SK-N-MC (cell line): ENCODE measurements at regions not wholly inside any gene's neighbourhood (a gene's known extent, or its start where the extent isn't known, plus 50 kb on each side); places are given as distances from the start of the nearest gene placed in this dataset.

Experiments used
- DNase-seq: peaks from one replicate; pipeline ENCODE4 v3.0.0-alpha.2; 2011; ENCODE audit warnings: low read depth, low spot score
- H3K27ac ChIP-seq: fragments of 200-600 bp; sonication (generic); 2 replicates; pipeline ENCODE4 v1.5.1; 2016; ENCODE audit warnings: mixed run types
- H3K36me3 ChIP-seq: fragments of 200-600 bp; sonication (generic); 2 replicates; pipeline ENCODE4 v1.6.1; 2017; ENCODE audit warnings: antibody characterized with exemption, low read length, mixed read lengths; ENCODE audit not compliant: insufficient read depth
- H3K4me3 ChIP-seq: fragments of 200-600 bp; sonication (generic); 2 replicates; pipeline ENCODE4 v1.5.1; 2016
- H3K9ac ChIP-seq: fragments of 200-600 bp; sonication (generic); 2 replicates; pipeline ENCODE4 v1.8.0; 2017; ENCODE audit warnings: mixed run types, mixed read lengths; ENCODE audit not compliant: insufficient read length
- H3K9me3 ChIP-seq: fragments of 200-600 bp; sonication (generic); 2 replicates; pipeline ENCODE4 v1.6.1; 2017; ENCODE audit warnings: low read depth, mild to moderate bottlenecking, antibody characterized with exemption, low read length, moderate library complexity, mixed read lengths
- EZH2 ChIP-seq: fragments of 200-600 bp; sonication (generic); IDR thresholded peaks from one replicate; pipeline ENCODE4 v1.6.1; 2017; ENCODE audit warnings: antibody characterized with exemption
- FOXP2 ChIP-seq: optimal IDR thresholded peaks from 2 replicates; pipeline ENCODE3; 2011; ENCODE audit warnings: mild to moderate bottlenecking, moderate library complexity; ENCODE audit not compliant: insufficient read depth; ENCODE audit errors: extremely low read length, control extremely low read depth
- POLR2AphosphoS5 ChIP-seq: IDR thresholded peaks from 2 replicates; pipeline ENCODE4 v1.6.1; 2012; ENCODE audit warnings: mild to moderate bottlenecking, low read depth, low read length, borderline replicate concordance

DNA sequence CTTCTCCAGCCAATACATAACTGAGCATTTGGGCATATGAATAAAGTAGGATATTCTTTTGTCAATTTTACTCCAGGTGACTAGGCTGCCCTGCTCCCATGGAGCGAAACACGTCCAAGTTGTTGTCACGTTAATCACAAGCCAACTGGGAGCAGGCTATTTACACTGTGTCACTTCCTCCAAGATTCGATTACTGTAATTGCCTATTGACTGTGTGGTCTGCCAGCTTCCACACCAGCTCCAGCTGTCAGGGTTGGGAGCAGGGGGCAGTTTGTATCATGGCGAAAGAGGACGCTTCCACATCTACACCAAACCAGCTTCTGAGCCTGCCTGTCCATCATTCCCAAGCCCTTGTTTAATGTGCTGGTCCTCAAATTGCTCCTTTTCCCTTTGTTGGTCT, 89.2 kb upstream of the RORA start:
- no peak for TF ChIP-seq FOXP2
- TF ChIP-seq EZH2: no peak
- no peak for TF ChIP-seq POLR2AphosphoS5
- Histone ChIP-seq H3K9me3 (no peaks in the 10 kb centered on the region), H3K27ac (no peak overlapping the region), H3K9ac (no peak overlapping the region), H3K36me3 (no peaks in the 10 kb centered on the region), H3K4me3 (no peak overlapping the region)
- no peak for DNase-seq

DNA sequence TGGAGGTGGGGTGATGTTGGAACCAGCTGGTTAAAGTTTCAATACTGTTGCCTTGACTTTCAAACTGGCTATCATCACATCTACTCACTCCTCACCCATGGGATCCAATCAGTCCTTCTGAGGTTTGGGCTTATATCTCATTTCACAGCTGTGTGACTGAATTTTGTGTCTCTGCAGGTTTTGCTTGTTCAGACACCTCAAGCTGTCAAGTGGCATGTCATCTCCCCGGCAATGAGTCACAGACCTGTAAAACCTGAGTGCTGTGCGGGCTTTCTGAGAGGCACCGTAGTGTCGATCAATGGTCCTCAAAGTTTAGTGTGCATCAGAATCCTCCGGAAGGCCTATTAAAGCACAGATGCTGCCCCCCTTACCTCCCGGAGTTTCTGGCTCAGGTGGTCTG, 86.4 kb upstream of the RORA start:
- Histone ChIP-seq H3K36me3 (no peaks in the 10 kb centered on the region), H3K4me3 (no peak overlapping the region), H3K9me3 (no peaks in the 10 kb centered on the region), H3K9ac (no peak overlapping the region), H3K27ac (no peak overlapping the region)
- TF ChIP-seq POLR2AphosphoS5 (no peak), FOXP2 (no peak), EZH2 (no peak)
- no peak for DNase-seq

DNA sequence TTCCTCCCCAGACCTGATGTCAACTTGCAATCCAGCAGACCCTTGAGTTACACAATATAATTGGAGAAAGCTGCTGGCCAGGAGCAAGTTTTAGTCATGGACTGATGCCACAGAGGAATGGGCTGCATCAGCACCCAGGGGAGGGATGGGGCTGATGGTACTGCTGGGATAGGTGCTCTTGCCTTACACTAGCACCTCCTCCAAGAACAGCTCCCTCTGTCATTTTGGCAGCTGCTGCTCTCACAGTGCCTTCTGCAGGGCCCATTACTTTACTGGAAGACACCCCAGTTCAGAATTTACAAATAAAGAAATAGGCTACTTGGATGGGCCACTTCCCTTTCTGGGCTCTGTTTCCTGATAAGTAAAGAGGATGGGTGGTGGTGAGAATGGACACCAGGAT, 85.3 kb upstream of the RORA start:
- Histone ChIP-seq H3K27ac (no peak overlapping the region), H3K9me3 (no peaks in the 10 kb centered on the region), H3K36me3 (no peaks in the 10 kb centered on the region), H3K4me3 (no peak overlapping the region), H3K9ac (no peak overlapping the region)
- TF ChIP-seq FOXP2: no peak
- no peak for TF ChIP-seq POLR2AphosphoS5
- TF ChIP-seq EZH2: no peak
- no peak for DNase-seq

DNA sequence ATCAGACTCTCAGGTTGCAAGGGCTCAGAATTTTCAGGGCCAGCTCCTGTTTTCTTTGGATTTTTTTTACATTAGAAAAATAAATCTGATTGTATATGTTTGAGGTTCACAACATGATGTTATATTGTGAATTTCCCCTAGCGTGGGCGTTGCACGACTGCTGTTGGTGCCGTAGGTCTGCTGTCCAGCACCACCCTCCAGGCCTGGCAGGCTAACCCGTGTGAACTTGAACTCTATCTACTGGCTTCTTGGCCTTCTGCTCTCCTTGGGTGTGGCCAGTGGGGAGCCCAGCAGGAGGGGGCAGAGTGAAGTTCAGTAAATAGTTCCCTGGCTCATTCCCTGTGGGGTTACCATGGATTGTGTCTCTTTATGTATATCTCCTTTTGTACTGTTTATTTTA, 80.5 kb upstream of the RORA start:
- H3K9ac ChIP-seq: no peak overlapping the region
- no peak for TF ChIP-seq EZH2
- TF ChIP-seq POLR2AphosphoS5: no peak
- TF ChIP-seq FOXP2: no peak
- no peak for DNase-seq
- no peaks in the 10 kb centered on the region for H3K36me3 ChIP-seq
- H3K27ac ChIP-seq: no peak overlapping the region
- H3K9me3 ChIP-seq: no peaks in the 10 kb centered on the region
- H3K4me3 ChIP-seq: no peak overlapping the region

DNA sequence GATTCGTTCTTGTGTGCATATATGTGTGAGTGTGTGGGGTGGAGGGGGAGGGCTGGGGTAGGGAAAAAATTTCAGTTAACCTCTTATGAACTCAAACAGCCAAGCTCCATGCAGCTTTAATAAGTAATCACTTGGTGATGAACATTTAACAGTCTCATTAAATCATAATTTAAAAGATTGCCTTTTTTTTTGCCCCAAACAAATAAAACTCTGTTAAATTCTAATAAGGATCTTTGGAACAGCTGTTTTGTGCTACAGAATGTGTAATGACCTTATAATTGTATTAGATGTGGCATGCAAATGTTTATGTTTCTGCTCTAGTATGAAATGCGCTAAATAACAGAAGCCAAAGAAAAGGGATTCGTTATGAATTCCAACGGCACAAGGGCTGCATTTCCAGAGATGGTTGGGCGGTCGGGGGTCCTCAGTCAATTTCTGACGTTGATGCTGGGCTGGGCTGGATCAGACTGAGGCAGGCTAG, 80.0 kb upstream of the RORA start:
- no peak for DNase-seq
- Histone ChIP-seq H3K9me3 (no peaks in the 10 kb centered on the region), H3K27ac (no peak overlapping the region), H3K36me3 (no peaks in the 10 kb centered on the region), H3K4me3 (no peak overlapping the region), H3K9ac (no peak overlapping the region)
- TF ChIP-seq POLR2AphosphoS5: no peak
- no peak for TF ChIP-seq EZH2
- no peak for TF ChIP-seq FOXP2

DNA sequence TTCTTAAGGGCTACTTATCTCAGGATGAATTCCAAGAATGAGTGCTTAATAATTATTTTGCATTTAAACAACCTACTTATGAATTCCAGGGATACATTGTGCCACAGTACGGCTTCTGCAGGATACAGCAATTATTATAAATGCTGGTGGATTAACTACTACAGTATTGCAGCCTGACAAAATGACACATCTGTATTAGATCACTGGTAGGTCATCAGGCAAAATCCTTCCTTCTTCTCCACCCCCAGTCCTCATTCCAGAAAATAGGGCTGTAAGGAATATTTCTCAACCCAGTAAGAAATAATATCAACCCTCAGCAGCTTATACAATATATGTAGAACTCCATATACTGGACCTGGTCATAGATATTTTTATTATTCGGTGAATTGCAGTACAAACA, 79.3 kb upstream of the RORA start:
- H3K36me3 ChIP-seq: no peaks in the 10 kb centered on the region
- no peak for DNase-seq
- no peak overlapping the region for H3K4me3 ChIP-seq
- H3K27ac ChIP-seq: no peak overlapping the region
- H3K9ac ChIP-seq: no peak overlapping the region
- no peaks in the 10 kb centered on the region for H3K9me3 ChIP-seq
- TF ChIP-seq FOXP2 (no peak), EZH2 (no peak), POLR2AphosphoS5 (no peak)

DNA sequence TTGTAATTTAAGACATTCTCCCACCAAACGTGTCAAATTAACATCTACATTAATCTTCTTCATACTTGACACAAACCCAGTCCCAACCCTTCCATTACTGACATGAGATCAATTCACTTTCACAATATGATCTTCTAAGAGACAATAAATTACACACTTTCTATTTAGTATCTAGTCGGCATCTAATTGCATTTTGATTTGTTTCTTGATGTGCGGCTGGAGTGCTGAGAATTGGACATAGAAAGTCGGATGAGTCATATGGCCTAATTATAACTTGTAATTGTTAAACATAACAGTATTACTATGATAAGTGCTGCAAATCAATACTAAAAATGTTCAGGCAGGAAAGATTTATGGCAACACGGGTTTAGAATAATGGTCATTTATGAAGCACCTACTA, 78.4 kb upstream of the RORA start:
- Histone ChIP-seq H3K27ac (no peak overlapping the region), H3K4me3 (no peak overlapping the region), H3K36me3 (no peaks in the 10 kb centered on the region), H3K9ac (no peak overlapping the region), H3K9me3 (no peaks in the 10 kb centered on the region)
- no peak for TF ChIP-seq POLR2AphosphoS5
- no peak for TF ChIP-seq FOXP2
- no peak for TF ChIP-seq EZH2
- no peak for DNase-seq

DNA sequence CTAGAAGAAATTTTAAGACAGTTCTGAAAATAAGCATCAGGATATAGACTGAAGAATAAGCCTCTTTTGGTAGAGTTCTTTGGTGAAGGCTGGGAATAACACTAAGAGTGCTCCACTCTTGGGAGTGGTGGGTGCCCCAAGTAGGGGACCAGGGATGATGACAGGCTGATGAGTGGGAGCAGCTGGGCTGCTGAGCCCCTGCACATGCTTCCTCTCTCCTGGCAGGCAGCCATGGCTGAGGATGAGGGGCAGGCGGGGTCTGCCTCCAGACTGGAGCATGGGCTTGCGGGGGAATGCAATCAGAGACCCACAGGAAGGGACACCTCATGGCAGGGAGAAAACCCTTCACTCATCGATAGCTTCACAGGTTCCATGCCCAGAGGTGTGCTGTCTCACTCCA, 72.6 kb upstream of the RORA start:
- Histone ChIP-seq H3K9me3 (no peaks in the 10 kb centered on the region; the same call in 1 of the 2 replicates), H3K36me3 (no peaks in the 10 kb centered on the region), H3K9ac (no peak overlapping the region), H3K4me3 (no peak overlapping the region), H3K27ac (no peak overlapping the region)
- DNase-seq: no peak
- TF ChIP-seq POLR2AphosphoS5: no peak
- no peak for TF ChIP-seq FOXP2
- TF ChIP-seq EZH2: no peak

DNA sequence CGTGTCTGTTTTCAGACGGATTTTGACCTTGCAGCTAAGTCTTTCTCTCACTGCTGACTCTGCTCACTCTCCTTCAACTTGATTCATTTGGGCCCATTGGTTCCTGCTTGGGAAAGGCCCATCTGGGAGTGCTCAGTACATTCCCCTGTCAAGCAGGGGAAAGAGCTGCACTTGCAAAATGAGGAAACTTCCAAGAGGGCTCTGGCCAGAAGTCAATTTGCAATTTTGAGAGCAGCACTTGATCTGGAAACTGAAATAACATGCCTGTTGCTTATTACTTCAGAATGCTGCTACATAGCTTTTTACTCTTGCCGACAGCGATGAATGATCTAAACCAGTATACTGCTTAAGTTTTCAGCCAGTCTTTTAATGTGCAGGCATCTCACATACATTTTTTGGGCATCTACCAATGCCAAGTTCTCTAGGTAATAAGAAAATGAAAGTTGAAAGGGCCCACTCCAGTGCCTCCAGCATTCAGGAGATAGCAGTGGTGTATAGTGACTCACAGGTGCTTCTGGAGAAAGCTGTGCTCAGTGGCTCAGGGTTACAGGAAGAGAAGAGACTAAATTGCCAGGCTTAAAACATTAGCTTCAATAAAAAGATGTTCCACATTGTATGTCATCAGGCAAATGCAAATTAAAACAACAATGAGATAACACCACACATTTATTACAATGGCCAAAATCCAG, 70.1 kb upstream of the RORA start:
- DNase-seq: no peak
- Histone ChIP-seq H3K4me3 (no peak overlapping the region), H3K36me3 (no peaks in the 10 kb centered on the region), H3K27ac (no peak overlapping the region), H3K9me3 (no peaks in the 10 kb centered on the region; the same call in 1 of the 2 replicates), H3K9ac (no peak overlapping the region)
- TF ChIP-seq FOXP2: no peak
- TF ChIP-seq EZH2: no peak
- no peak for TF ChIP-seq POLR2AphosphoS5
